GM13977 (cell line): ENCODE measurements at regions not wholly inside any gene's neighbourhood (a gene's known extent, or its start where the extent isn't known, plus 50 kb on each side); places are given as distances from the start of the nearest gene placed in this dataset.
"Not testable (repeated sequence)": the region's sequence is repeated elsewhere in the genome, so short reads cannot be mapped to it uniquely, and the experiment has no call there.

Experiments
- DNase-seq: peaks from one replicate; pipeline ENCODE4 v3.0.0; 2012; ENCODE audit warnings: low spot score
- CTCF ChIP-seq: IDR thresholded peaks from 2 replicates; pipeline ENCODE4 v1.5.1; 2012; ENCODE audit warnings: mild to moderate bottlenecking, control low read depth; ENCODE audit not compliant: insufficient read depth; ENCODE audit errors: extremely low read depth, missing control alignments
- in situ Hi-C: fragments of 300-500 bp; cut with MboI; formaldehyde crosslinking; loops from one replicate; pipeline ENCODE4 v1.12.0; 2022; ENCODE audit warnings: low sequenced_read_pairs, low pct_unique_long_range_greater_than_20kb, mixed read lengths, inconsistent platforms; ENCODE audit not compliant: unreplicated experiment

- in situ Hi-C loops: no loop called here
- DNase-seq: no peak
- no peak for TF ChIP-seq CTCF
Observed at GRCh38 chr11:104688731-104689130, 209.5 kb downstream of the CASP12 start.

GRCh38 chr11:104682206-104682605, 216.1 kb downstream of the CASP12 start:
- TF ChIP-seq CTCF: no peak
- DNase-seq: no peak
- in situ Hi-C loops: no loop called here

GRCh38 chr11:104679258-104679657, 219.0 kb downstream of the CASP12 start:
- TF ChIP-seq CTCF: no peak
- DNase-seq: no peak
- in situ Hi-C loops: no loop called here

GRCh38 chr11:104678408-104678807, 219.9 kb downstream of the CASP12 start:
- DNase-seq: no peak
- no peak for TF ChIP-seq CTCF
- in situ Hi-C loops: no loop called here

GRCh38 chr11:104677069-104677468, 221.2 kb downstream of the CASP12 start:
- DNase-seq, in situ Hi-C loops: not testable (repeated sequence)

GRCh38 chr11:104672897-104673296, 225.4 kb downstream of the CASP12 start:
- DNase-seq: no peak
- no peak for TF ChIP-seq CTCF
- in situ Hi-C loops: no loop called here

GRCh38 chr11:104668797-104669463, 229.3 kb downstream of the CASP12 start:
- no peak for DNase-seq
- TF ChIP-seq CTCF: no peak
- in situ Hi-C loops: no loop called here
